IPS-20b (cell line): ENCODE measurements at regions not wholly inside any gene's neighbourhood (a gene's known extent, or its start where the extent isn't known, plus 50 kb on each side); places are given as distances from the start of the nearest gene placed in this dataset.

ENCODE experiments used
- H3K27ac ChIP-seq: one replicate; pipeline ENCODE4 v1.5.1; 2013; ENCODE audit warnings: low read length
- H3K27me3 ChIP-seq: 2 replicates; pipeline ENCODE4 v1.6.1; 2013; ENCODE audit warnings: mild to moderate bottlenecking, low read length, inconsistent platforms; ENCODE audit not compliant: insufficient read depth
- H3K36me3 ChIP-seq: 2 replicates; pipeline ENCODE4 v1.6.1; 2013; ENCODE audit warnings: low read depth, mild to moderate bottlenecking, inconsistent platforms, low read length, moderate library complexity; ENCODE audit not compliant: insufficient read depth
- H3K4me1 ChIP-seq: 2 replicates; pipeline ENCODE4 v1.6.1; 2013; ENCODE audit warnings: mild to moderate bottlenecking, control low read depth, inconsistent platforms, low read length, moderate library complexity; ENCODE audit not compliant: insufficient read depth
- H3K4me3 ChIP-seq: 2 replicates; pipeline ENCODE4 v1.5.1; 2013; ENCODE audit warnings: mild to moderate bottlenecking, low read length, inconsistent platforms
- H3K9ac ChIP-seq: 2 replicates; pipeline ENCODE4 v1.6.1; 2013; ENCODE audit warnings: low read depth, mild to moderate bottlenecking, inconsistent platforms, low read length, moderate library complexity
- H3K9me3 ChIP-seq: 2 replicates; pipeline ENCODE4 v1.6.1; 2013; ENCODE audit warnings: mild to moderate bottlenecking, low read depth, low read length, inconsistent platforms; ENCODE audit not compliant: insufficient read depth

- Histone ChIP-seq H3K36me3 (no peaks in the 10 kb centered on the region), H3K27me3 (no peaks in the 10 kb centered on the region), H3K4me1 (no peaks in the 10 kb centered on the region), H3K9ac (no peak overlapping the region), H3K9me3 (no peaks in the 10 kb centered on the region; the same call in 1 of the 2 replicates), H3K4me3 (no peak overlapping the region), H3K27ac (no peak overlapping the region)
Measured at GRCh38 chr13:22487932-22488331, 692.8 kb upstream of the SGCG start.

- Histone ChIP-seq H3K27ac (no peak overlapping the region), H3K9me3 (no peaks in the 10 kb centered on the region), H3K4me1 (no peaks in the 10 kb centered on the region)
Measured at GRCh38 chr13:22489771-22490170, 691.0 kb upstream of the SGCG start.

GRCh38 chr13:22495819-22496218 lies 685.0 kb upstream of the SGCG start:
- Histone ChIP-seq H3K4me3 (no peak overlapping the region), H3K9ac (no peak overlapping the region)

More at GRCh38 chr13:22489771-22490170, 691.0 kb upstream of the SGCG start:
- Histone ChIP-seq H3K4me3 (no peak overlapping the region), H3K36me3 (no peaks in the 10 kb centered on the region), H3K9ac (no peak overlapping the region), H3K27me3 (no peaks in the 10 kb centered on the region)

GRCh38 chr13:22496803-22497508 lies 683.8 kb upstream of the SGCG start:
- Histone ChIP-seq H3K9me3 (no peaks in the 10 kb centered on the region), H3K4me1 (no peaks in the 10 kb centered on the region), H3K36me3 (no peaks in the 10 kb centered on the region), H3K27ac (no peak overlapping the region), H3K9ac (no peak overlapping the region), H3K4me3 (no peak overlapping the region), H3K27me3 (no peaks in the 10 kb centered on the region)

More at GRCh38 chr13:22495819-22496218, 685.0 kb upstream of the SGCG start:
- no peak overlapping the region for H3K27ac ChIP-seq
- H3K36me3 ChIP-seq, result no peaks in the 10 kb centered on the region
- H3K9me3 ChIP-seq, result no peaks in the 10 kb centered on the region
- H3K27me3 ChIP-seq, result no peaks in the 10 kb centered on the region
- H3K4me1 ChIP-seq, result no peaks in the 10 kb centered on the region

GRCh38 chr13:22497991-22498780 lies 682.6 kb upstream of the SGCG start:
- H3K4me1 ChIP-seq, result no peaks in the 10 kb centered on the region
- H3K27me3 ChIP-seq, result no peaks in the 10 kb centered on the region
- no peaks in the 10 kb centered on the region for H3K36me3 ChIP-seq
- no peak overlapping the region for H3K4me3 ChIP-seq
- H3K9me3 ChIP-seq, result no peaks in the 10 kb centered on the region
- no peak overlapping the region for H3K9ac ChIP-seq
- H3K27ac ChIP-seq, result no peak overlapping the region

GRCh38 chr13:22499919-22500318 lies 680.9 kb upstream of the SGCG start:
- H3K4me1 ChIP-seq, result no peaks in the 10 kb centered on the region
- H3K27me3 ChIP-seq, result no peaks in the 10 kb centered on the region
- no peak overlapping the region for H3K27ac ChIP-seq
- H3K4me3 ChIP-seq, result no peak overlapping the region
- no peaks in the 10 kb centered on the region for H3K36me3 ChIP-seq
- H3K9ac ChIP-seq, result no peak overlapping the region
- no peaks in the 10 kb centered on the region for H3K9me3 ChIP-seq

- no peak overlapping the region for H3K27ac ChIP-seq
- H3K27me3 ChIP-seq, result no peaks in the 10 kb centered on the region
- no peak overlapping the region for H3K9ac ChIP-seq
- H3K36me3 ChIP-seq, result no peaks in the 10 kb centered on the region
- no peak overlapping the region for H3K4me3 ChIP-seq
- no peaks in the 10 kb centered on the region for H3K9me3 ChIP-seq
- H3K4me1 ChIP-seq, result no peaks in the 10 kb centered on the region
Measured at GRCh38 chr13:22505489-22505888, 675.3 kb upstream of the SGCG start.

GRCh38 chr13:22506096-22506691 lies 674.6 kb upstream of the SGCG start:
- Histone ChIP-seq H3K36me3 (no peaks in the 10 kb centered on the region), H3K27me3 (no peaks in the 10 kb centered on the region)

GRCh38 chr13:22517544-22517943 lies 663.2 kb upstream of the SGCG start:
- H3K4me3 ChIP-seq, result no peak overlapping the region
- H3K27me3 ChIP-seq, result no peaks in the 10 kb centered on the region
- H3K9me3 ChIP-seq, result peaks cover 7% of the 10 kb centered on the region; the same call in 1 of the 2 replicates
- H3K27ac ChIP-seq, result no peak overlapping the region
- H3K4me1 ChIP-seq, result 0 out of 2 replicates have a peak, but pooled peaks cover 2% of the 10 kb centered on the region
- no peak overlapping the region for H3K9ac ChIP-seq
- H3K36me3 ChIP-seq, result no peaks in the 10 kb centered on the region

More at GRCh38 chr13:22506096-22506691, 674.6 kb upstream of the SGCG start:
- Histone ChIP-seq H3K9me3 (no peaks in the 10 kb centered on the region), H3K9ac (no peak overlapping the region), H3K4me3 (no peak overlapping the region), H3K4me1 (no peaks in the 10 kb centered on the region), H3K27ac (no peak overlapping the region)

GRCh38 chr13:22536851-22537250 lies 643.9 kb upstream of the SGCG start:
- Histone ChIP-seq H3K27ac (no peak overlapping the region), H3K4me3 (no peak overlapping the region), H3K36me3 (no peaks in the 10 kb centered on the region), H3K9ac (no peak overlapping the region), H3K9me3 (no peaks in the 10 kb centered on the region), H3K27me3 (no peaks in the 10 kb centered on the region), H3K4me1 (no peaks in the 10 kb centered on the region)

GRCh38 chr13:22538400-22538799 lies 642.4 kb upstream of the SGCG start:
- no peaks in the 10 kb centered on the region for H3K36me3 ChIP-seq
- H3K4me3 ChIP-seq, result no peak overlapping the region
- H3K9ac ChIP-seq, result no peak overlapping the region
- no peak overlapping the region for H3K27ac ChIP-seq
- no peaks in the 10 kb centered on the region for H3K27me3 ChIP-seq
- H3K9me3 ChIP-seq, result no peaks in the 10 kb centered on the region
- H3K4me1 ChIP-seq, result no peaks in the 10 kb centered on the region
